Small intestine (tissue), 7 donors: ENCODE measurements at regions not wholly inside any gene's neighbourhood (a gene's known extent, or its start where the extent isn't known, plus 50 kb on each side); places are given as distances from the start of the nearest gene placed in this dataset.
"Not testable (repeated sequence)": the region's sequence is repeated elsewhere in the genome, so short reads cannot be mapped to it uniquely, and the experiment has no call there.

Experiments
- DNase-seq, 2 donors: peaks; one replicate each; pipeline versions ENCODE4 v3.0.0 to v3.0.0-alpha.2; 2013
- FAIRE-seq: peaks from 2 replicates; lab custom pipeline; 2012; peaks lifted over from hg19 to GRCh38; lab: Jason Lieb, UNC
- H3K27ac ChIP-seq, 3 donors: one replicate each; pipeline ENCODE4 v1.5.1; 2013; ENCODE audit warnings: low read length in 2 of 3, mild to moderate bottlenecking in 2 of 3, control low read depth in 1 of 3, inconsistent platforms in 1 of 3, low read depth in 1 of 3, moderate library complexity in 1 of 3
- H3K27me3 ChIP-seq, 3 donors: one replicate each; pipeline ENCODE4 v1.6.1; 2013; ENCODE audit warnings: low read length in 3 of 3, inconsistent platforms in 1 of 3; ENCODE audit not compliant: control insufficient read depth in 3 of 3, insufficient read depth in 3 of 3
- H3K36me3 ChIP-seq, 3 donors: one replicate each; pipeline ENCODE4 v1.6.1; 2013; ENCODE audit warnings: low read length in 3 of 3, inconsistent platforms in 1 of 3, low read depth in 1 of 3, mild to moderate bottlenecking in 1 of 3, moderate library complexity in 1 of 3; ENCODE audit not compliant: control insufficient read depth in 3 of 3, insufficient read depth in 2 of 3
- H3K4me1 ChIP-seq, 3 donors: one replicate each; pipeline ENCODE4 v1.6.1; 2013; ENCODE audit warnings: low read length in 2 of 3, inconsistent platforms in 1 of 3, low read depth in 1 of 3, mild to moderate bottlenecking in 1 of 3, moderate library complexity in 1 of 3; ENCODE audit not compliant: control insufficient read depth in 3 of 3, insufficient read depth in 2 of 3
- H3K4me3 ChIP-seq, 3 donors: one replicate each; pipeline ENCODE4 v1.5.1; 2013; ENCODE audit warnings: low read length in 3 of 3, control low read depth in 1 of 3, inconsistent platforms in 1 of 3, low read depth in 1 of 3, mild to moderate bottlenecking in 1 of 3, moderate library complexity in 1 of 3
- H3K9me3 ChIP-seq, 2 donors: one replicate each; pipeline ENCODE4 v1.6.1; 2013; ENCODE audit warnings: low read depth in 1 of 2, low read length in 1 of 2; ENCODE audit not compliant: control insufficient read depth in 2 of 2, insufficient read depth in 1 of 2
- WGBS, 3 donors: extraction: QIAGEN DNeasy Blood & Tissue Kit; methylation state at CpG; one replicate each; pipeline ENCODE4 v1.1.7; 2013; 5-methylcytosine and 5-hydroxymethylcytosine counted together
- donor health status: healthy with polysubstance abuse.
- donor health status: control.
- donor health status: control.
- donor health status: Bipolar disorder and iron deficiency.
- donor health status: healthy.

DNA sequence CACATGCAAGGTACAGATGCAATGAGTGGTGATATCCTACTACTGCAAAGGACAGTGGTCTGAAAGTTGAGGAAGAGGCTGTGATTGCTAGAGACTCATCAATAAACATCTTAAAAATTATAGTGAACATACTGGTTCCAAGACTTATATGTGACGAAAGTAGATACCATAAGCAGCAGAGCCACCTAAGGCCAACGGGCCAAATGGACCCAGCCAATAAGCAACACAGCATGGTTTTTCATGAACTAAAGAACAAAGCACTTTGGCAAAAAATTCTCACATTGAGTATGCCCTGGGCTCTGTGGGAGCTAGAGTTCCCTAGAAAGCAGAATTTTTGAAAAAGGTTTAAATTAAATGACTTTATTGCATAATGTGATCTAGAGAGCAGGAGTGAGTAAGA, 272.1 kb downstream of the SI start:
- no peaks in the 10 kb centered on the region for H3K27me3 ChIP-seq
- DNase-seq = no peak
- FAIRE-seq = no peak
- H3K9me3 ChIP-seq = no peaks in the 10 kb centered on the region
- no peak overlapping the region for H3K4me3 ChIP-seq
- no peaks in the 10 kb centered on the region for H3K4me1 ChIP-seq
- H3K27ac ChIP-seq = no peak overlapping the region
- WGBS, 3 donors = 49 to 64% (median 64%) methylated on average over 2 of the region's 2 CpGs
- H3K36me3 ChIP-seq = no peaks in the 10 kb centered on the region

GRCh38 chr3:164794099-164794498, 284.2 kb downstream of the SI start:
- Histone ChIP-seq H3K27me3 (no peaks in the 10 kb centered on the region), H3K4me1 (no peaks in the 10 kb centered on the region), H3K4me3 (no peak overlapping the region), H3K36me3 (no peaks in the 10 kb centered on the region), H3K9me3 (no peaks in the 10 kb centered on the region), H3K27ac (no peak overlapping the region)
- DNase-seq = no peak
- FAIRE-seq = no peak
- WGBS, 3 donors = 48 to 81% (median 49%) methylated on average over 1 of the region's 1 CpG

- no peaks in the 10 kb centered on the region for H3K4me1 ChIP-seq
- no peak overlapping the region for H3K4me3 ChIP-seq
- FAIRE-seq = no peak
- H3K36me3 ChIP-seq = no peaks in the 10 kb centered on the region
- H3K27ac ChIP-seq = no peak overlapping the region
- no peaks in the 10 kb centered on the region for H3K27me3 ChIP-seq
- WGBS, 3 donors = 60 to 73% (median 66%) methylated on average over 4 of the region's 4 CpGs
- no peak for DNase-seq
- H3K9me3 ChIP-seq = peaks cover 0 to 8% of the 10 kb centered on the region in 2 donors
Observed at GRCh38 chr3:164791263-164791662, 287.0 kb downstream of the SI start.

GRCh38 chr3:164784407-164784806, 293.9 kb downstream of the SI start:
- H3K27me3 ChIP-seq, H3K4me3 ChIP-seq, H3K36me3 ChIP-seq, H3K27ac ChIP-seq, DNase-seq, H3K4me1 ChIP-seq, FAIRE-seq, H3K9me3 ChIP-seq: not testable (repeated sequence)
- WGBS, 3 donors = 91 to 95% (median 94%) methylated on average over 18 to 21 of the region's 21 CpGs

DNA sequence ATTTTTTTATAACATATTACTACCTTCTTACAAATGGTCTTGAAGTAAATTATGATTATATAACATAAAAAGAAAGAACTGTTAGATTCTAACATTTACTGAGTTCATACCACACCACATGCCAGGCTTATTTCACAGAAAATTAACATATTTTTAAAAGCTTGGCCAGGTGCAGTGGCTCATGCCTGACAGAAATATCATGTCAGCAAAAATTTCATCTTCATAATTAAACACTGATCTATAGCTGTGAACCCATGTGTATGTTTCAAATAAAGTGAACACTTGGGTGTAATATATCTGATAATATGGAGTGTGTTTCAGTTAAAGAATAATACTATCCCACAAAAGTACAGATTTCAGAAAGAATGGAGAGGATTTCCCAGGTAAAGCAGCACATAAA, 296.5 kb downstream of the SI start:
- H3K4me1 ChIP-seq = no peaks in the 10 kb centered on the region
- H3K4me3 ChIP-seq = no peak overlapping the region
- H3K27ac ChIP-seq = no peak overlapping the region
- DNase-seq (no peak), FAIRE-seq (no peak)
- no peaks in the 10 kb centered on the region for H3K36me3 ChIP-seq
- H3K27me3 ChIP-seq = no peaks in the 10 kb centered on the region
- H3K9me3 ChIP-seq = peaks cover 0 to under 1% of the 10 kb centered on the region in 2 donors

GRCh38 chr3:164779816-164780215, 298.5 kb downstream of the SI start:
- no peaks in the 10 kb centered on the region for H3K36me3 ChIP-seq
- H3K9me3 ChIP-seq = no peaks in the 10 kb centered on the region
- no peak for DNase-seq
- H3K27me3 ChIP-seq = no peaks in the 10 kb centered on the region
- H3K4me3 ChIP-seq = no peak overlapping the region
- 25 to 44% (median 36%) methylated on average over 4 of the region's 4 CpGs for WGBS, 3 donors
- no peak for FAIRE-seq
- no peak overlapping the region for H3K27ac ChIP-seq
- no peaks in the 10 kb centered on the region for H3K4me1 ChIP-seq

DNA sequence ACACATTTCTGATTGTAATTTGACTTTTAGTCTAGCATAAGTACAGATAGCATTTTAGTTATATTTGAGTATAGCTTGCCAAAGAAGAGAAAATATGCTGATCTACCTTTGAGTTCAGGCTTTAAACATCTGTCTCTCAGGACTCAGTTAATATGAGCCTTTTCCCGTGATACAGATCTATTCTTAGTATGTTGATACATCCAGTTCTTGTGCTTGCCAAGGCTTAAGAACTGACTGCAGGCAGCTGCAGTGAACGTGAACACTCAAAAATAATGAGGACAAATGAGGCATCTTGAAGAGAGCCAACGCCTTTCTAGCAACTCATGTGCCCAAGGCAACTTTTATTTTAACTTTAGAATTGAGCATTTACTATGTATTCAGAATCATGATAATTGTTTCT, 325.5 kb downstream of the SI start:
- H3K27me3 ChIP-seq = no peaks in the 10 kb centered on the region
- no peaks in the 10 kb centered on the region for H3K36me3 ChIP-seq
- WGBS, 3 donors = 47 to 58% (median 55%) methylated on average over 3 of the region's 3 CpGs
- no peak overlapping the region for H3K4me3 ChIP-seq
- H3K4me1 ChIP-seq = no peaks in the 10 kb centered on the region
- H3K9me3 ChIP-seq = no peaks in the 10 kb centered on the region
- no peak overlapping the region for H3K27ac ChIP-seq
- DNase-seq (no peak), FAIRE-seq (no peak)

DNA sequence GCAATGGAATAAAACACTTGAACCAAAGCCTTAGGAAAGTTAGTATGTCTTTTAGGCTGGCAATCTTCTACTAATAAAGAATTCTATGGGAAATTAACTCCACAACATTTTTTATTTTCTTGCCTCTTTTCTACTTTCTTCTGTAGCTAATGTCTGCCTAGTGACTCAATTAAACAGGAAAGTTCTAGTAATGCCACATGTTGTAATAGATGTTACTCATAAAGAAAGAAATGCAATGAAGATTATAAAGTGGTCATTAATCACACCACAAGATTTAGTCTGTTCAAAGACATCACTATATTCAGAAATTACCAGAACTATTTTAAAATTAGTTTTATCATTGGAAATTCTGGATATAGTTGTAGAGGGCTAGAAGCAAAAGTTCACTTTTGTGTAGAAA, 329.7 kb downstream of the SI start:
- Histone ChIP-seq H3K36me3 (no peaks in the 10 kb centered on the region), H3K27ac (no peak overlapping the region), H3K4me1 (no peaks in the 10 kb centered on the region), H3K9me3 (no peaks in the 10 kb centered on the region), H3K27me3 (no peaks in the 10 kb centered on the region), H3K4me3 (no peak overlapping the region)
- no peak for FAIRE-seq
- DNase-seq = no peak

DNA sequence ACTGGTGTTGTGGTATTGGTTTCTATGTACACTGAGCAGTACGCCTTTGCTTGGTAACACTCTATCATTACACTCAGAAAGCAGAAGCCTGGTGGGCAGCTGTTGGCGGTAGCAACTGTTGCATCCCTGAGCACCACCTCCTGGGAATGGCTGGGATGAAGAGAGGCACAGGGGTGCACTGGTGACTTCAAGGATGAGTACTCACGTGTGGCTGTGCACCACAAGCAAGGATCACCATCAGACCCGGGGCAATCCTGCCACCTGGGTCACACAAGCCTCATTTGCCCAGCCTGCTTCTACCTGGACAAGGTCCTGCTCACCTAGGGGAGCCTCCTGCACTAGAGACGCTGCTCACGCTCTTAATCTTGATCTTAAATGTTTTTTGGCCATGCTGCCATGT, 336.4 kb downstream of the SI start:
- no peak overlapping the region for H3K4me3 ChIP-seq
- no peaks in the 10 kb centered on the region for H3K36me3 ChIP-seq
- WGBS, 3 donors = 75 to 81% (median 77%) methylated on average over 6 of the region's 6 CpGs
- H3K4me1 ChIP-seq = no peaks in the 10 kb centered on the region
- no peaks in the 10 kb centered on the region for H3K9me3 ChIP-seq
- no peak overlapping the region for H3K27ac ChIP-seq
- FAIRE-seq (no peak), DNase-seq (no peak)
- H3K27me3 ChIP-seq = no peaks in the 10 kb centered on the region
